ENCODE measurements at regions not wholly inside any gene's neighbourhood (a gene's known extent, or its start where the extent isn't known, plus 50 kb on each side); places are given as distances from the start of the nearest gene placed in this dataset.

DNA sequence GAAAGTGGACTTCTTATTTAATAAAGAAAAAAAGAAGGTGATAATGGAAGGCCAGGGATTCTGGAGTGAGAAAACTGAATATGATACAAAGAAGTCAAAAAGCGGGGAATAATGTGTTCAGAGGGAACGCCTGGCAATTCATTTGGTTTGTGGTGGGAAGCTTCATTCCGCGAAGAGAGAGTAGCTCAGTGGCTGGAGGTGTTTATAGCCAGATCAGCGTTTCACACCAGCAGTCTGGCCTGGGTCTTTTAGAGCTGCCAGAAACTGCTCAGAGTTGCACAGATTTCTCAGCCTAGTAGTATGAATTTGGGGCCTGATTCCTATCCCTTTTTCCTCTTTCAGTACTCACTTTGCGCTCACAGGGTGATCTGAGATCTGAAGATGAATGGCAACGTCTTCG, 67.8 kb upstream of the IPO9 start:
- no peak for TF ChIP-seq POLR2A (IDR thresholded peaks at IDR 0.05)
- TF ChIP-seq, protein P1, sequence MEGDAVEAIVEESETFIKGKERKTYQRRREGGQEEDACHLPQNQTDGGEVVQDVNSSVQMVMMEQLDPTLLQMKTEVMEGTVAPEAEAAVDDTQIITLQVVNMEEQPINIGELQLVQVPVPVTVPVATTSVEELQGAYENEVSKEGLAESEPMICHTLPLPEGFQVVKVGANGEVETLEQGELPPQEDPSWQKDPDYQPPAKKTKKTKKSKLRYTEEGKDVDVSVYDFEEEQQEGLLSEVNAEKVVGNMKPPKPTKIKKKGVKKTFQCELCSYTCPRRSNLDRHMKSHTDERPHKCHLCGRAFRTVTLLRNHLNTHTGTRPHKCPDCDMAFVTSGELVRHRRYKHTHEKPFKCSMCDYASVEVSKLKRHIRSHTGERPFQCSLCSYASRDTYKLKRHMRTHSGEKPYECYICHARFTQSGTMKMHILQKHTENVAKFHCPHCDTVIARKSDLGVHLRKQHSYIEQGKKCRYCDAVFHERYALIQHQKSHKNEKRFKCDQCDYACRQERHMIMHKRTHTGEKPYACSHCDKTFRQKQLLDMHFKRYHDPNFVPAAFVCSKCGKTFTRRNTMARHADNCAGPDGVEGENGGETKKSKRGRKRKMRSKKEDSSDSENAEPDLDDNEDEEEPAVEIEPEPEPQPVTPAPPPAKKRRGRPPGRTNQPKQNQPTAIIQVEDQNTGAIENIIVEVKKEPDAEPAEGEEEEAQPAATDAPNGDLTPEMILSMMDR (IDR thresholded peaks at IDR 0.05): no peak

Data from right lobe of liver (tissue), 4 donors.